GM13977 (cell line): ENCODE measurements at regions not wholly inside any gene's neighbourhood (a gene's known extent, or its start where the extent isn't known, plus 50 kb on each side); places are given as distances from the start of the nearest gene placed in this dataset.
"Not testable (repeated sequence)": the region's sequence is repeated elsewhere in the genome, so short reads cannot be mapped to it uniquely, and the experiment has no call there.

Experiments used
- DNase-seq: peaks from one replicate; pipeline ENCODE4 v3.0.0; 2012; ENCODE audit warnings: low spot score
- in situ Hi-C: fragments of 300-500 bp; cut with MboI; formaldehyde crosslinking; loops from one replicate; pipeline ENCODE4 v1.12.0; 2022; ENCODE audit warnings: low sequenced_read_pairs, low pct_unique_long_range_greater_than_20kb, mixed read lengths, inconsistent platforms; ENCODE audit not compliant: unreplicated experiment
- TF ChIP-seq, protein P1 (sequence below): IDR thresholded peaks from 2 replicates; pipeline ENCODE4 v1.5.1; 2012; ENCODE audit warnings: mild to moderate bottlenecking, control low read depth; ENCODE audit not compliant: insufficient read depth; ENCODE audit errors: extremely low read depth, missing control alignments

- DNase-seq, in situ Hi-C loops: not testable (repeated sequence)
These were observed 75.7 kb downstream of the QDPR start for GRCh38 chr4:17436047-17436749.

GRCh38 chr4:17433827-17434226 is 78.1 kb downstream of the QDPR start:
- in situ Hi-C loops: no loop called here
- no peak for DNase-seq
- TF ChIP-seq, protein P1, sequence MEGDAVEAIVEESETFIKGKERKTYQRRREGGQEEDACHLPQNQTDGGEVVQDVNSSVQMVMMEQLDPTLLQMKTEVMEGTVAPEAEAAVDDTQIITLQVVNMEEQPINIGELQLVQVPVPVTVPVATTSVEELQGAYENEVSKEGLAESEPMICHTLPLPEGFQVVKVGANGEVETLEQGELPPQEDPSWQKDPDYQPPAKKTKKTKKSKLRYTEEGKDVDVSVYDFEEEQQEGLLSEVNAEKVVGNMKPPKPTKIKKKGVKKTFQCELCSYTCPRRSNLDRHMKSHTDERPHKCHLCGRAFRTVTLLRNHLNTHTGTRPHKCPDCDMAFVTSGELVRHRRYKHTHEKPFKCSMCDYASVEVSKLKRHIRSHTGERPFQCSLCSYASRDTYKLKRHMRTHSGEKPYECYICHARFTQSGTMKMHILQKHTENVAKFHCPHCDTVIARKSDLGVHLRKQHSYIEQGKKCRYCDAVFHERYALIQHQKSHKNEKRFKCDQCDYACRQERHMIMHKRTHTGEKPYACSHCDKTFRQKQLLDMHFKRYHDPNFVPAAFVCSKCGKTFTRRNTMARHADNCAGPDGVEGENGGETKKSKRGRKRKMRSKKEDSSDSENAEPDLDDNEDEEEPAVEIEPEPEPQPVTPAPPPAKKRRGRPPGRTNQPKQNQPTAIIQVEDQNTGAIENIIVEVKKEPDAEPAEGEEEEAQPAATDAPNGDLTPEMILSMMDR: no peak

DNA sequence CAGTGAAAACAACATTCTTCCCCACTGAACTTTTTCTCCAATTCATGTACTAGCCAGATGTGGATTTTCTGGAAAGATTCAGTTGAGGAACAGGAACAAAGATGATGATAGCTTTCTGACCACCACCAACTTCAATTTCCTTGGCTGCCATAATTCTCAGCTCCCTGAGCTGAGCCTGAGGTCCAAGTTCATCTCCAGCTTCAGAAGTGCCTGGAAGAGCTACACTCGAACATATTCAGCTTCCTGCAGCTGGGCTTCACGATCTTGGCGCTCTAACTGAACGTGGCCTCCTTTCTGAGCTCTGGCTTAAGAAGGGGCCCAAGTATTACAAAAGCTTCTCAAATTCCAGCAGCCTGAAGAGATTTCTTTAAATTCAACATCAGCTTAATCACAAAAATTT is 83.9 kb downstream of the QDPR start:
- in situ Hi-C loops: no loop called here
- no peak for DNase-seq
- TF ChIP-seq, protein P1: no peak

GRCh38 chr4:17426222-17426621 is 85.7 kb downstream of the QDPR start:
- TF ChIP-seq, protein P1: no peak
- in situ Hi-C loops: no loop called here

GRCh38 chr4:17418010-17418409 is 93.9 kb downstream of the QDPR start:
- TF ChIP-seq, protein P1: no peak
- in situ Hi-C loops: no loop called here
- DNase-seq: no peak

More at GRCh38 chr4:17426222-17426621, 85.7 kb downstream of the QDPR start:
- DNase-seq: no peak

GRCh38 chr4:17414392-17414791 is 97.5 kb downstream of the QDPR start:
- TF ChIP-seq, protein P1: no peak
- in situ Hi-C loops: no loop called here
- no peak for DNase-seq

- TF ChIP-seq, protein P1: no peak
- no peak for DNase-seq
- in situ Hi-C loops: no loop called here
These were observed 111.2 kb downstream of the QDPR start for GRCh38 chr4:17400686-17401085.
